ENCODE measurements at regions not wholly inside any gene's neighbourhood (a gene's known extent, or its start where the extent isn't known, plus 50 kb on each side); places are given as distances from the start of the nearest gene placed in this dataset.

GRCh38 chr14:45939572-45939971 is 686.6 kb upstream of the MIS18BP1 start:
- TF ChIP-seq, protein P1, sequence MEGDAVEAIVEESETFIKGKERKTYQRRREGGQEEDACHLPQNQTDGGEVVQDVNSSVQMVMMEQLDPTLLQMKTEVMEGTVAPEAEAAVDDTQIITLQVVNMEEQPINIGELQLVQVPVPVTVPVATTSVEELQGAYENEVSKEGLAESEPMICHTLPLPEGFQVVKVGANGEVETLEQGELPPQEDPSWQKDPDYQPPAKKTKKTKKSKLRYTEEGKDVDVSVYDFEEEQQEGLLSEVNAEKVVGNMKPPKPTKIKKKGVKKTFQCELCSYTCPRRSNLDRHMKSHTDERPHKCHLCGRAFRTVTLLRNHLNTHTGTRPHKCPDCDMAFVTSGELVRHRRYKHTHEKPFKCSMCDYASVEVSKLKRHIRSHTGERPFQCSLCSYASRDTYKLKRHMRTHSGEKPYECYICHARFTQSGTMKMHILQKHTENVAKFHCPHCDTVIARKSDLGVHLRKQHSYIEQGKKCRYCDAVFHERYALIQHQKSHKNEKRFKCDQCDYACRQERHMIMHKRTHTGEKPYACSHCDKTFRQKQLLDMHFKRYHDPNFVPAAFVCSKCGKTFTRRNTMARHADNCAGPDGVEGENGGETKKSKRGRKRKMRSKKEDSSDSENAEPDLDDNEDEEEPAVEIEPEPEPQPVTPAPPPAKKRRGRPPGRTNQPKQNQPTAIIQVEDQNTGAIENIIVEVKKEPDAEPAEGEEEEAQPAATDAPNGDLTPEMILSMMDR (IDR thresholded peaks at IDR 0.05) = no peak
- TF ChIP-seq ZFX (IDR thresholded peaks at IDR 0.05; ENCODE audit: borderline replicate concordance) = no peak

Measured in 22Rv1 (cell line).